ENCODE measurements at regions not wholly inside any gene's neighbourhood (a gene's known extent, or its start where the extent isn't known, plus 50 kb on each side); places are given as distances from the start of the nearest gene placed in this dataset.

DNA sequence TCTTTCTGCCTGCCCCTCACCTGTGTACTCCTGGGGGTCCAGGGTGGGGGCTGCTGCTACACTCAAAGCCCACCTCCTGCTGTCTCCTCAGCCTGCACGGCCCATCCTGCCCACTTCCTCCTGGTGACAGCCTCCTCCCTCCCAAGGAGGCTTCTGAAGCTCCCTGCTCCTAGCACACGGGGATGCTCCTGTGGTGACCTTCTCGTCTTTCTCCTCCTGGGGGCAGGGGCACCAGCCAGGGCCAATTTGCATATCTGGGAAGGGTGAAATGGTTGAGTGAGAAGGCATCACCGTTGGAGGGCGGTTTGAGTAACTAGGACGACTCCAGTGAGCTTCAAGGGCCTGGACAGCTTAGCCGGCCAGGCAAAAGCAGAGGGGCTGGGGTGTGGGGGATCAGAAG is 51.9 kb upstream of the COL5A1 start:
- Histone ChIP-seq H2BK120ac (replicated peaks; ENCODE audit: low read depth, low read length) (no peak overlapping the region), H3K4me1 (replicated peaks in 1 of 4; ENCODE audit: control insufficient read depth in 3 of 4, insufficient read depth in 4 of 4, low read length in 3 of 4) (peaks cover 0 to 4% (median 0%) of the 10 kb centered on the region in 4 experiments; a peak in 1 of 7 replicates), H2BK20ac (ENCODE audit: low read length) (no peak overlapping the region), H3K23me2 (ENCODE audit: low read depth, low read length) (no peaks in the 10 kb centered on the region), H4K91ac (replicated peaks; ENCODE audit: insufficient read length, low read length) (no peak overlapping the region), H3K4me2 (ENCODE audit: insufficient read depth in 1 of 2, low read depth in 2 of 2, low read length in 2 of 2) (no peak overlapping the region), H3K18ac (ENCODE audit: extremely low read depth, low read length) (no peak overlapping the region), H3K27me3 (replicated peaks in 1 of 4; ENCODE audit: control insufficient read depth in 3 of 4, extremely low read depth in 1 of 4, insufficient read depth in 3 of 4, low read length in 3 of 4) (no peaks in the 10 kb centered on the region), H2AK5ac (ENCODE audit: low read depth, low read length) (no peak overlapping the region), H3K79me2 (ENCODE audit: control insufficient read depth in 1 of 2, insufficient read depth in 2 of 2, low read length in 2 of 2) (no peaks in the 10 kb centered on the region), H3K27ac (ENCODE audit: low read depth, low read length) (no peak overlapping the region), H3K56ac (replicated peaks; ENCODE audit: insufficient read length, low read depth, low read length) (no peak overlapping the region), H3K4ac (replicated peaks; ENCODE audit: insufficient read length, low read depth, low read length) (no peak overlapping the region), H2BK15ac (ENCODE audit: low read length) (no peak overlapping the region), H4K5ac (ENCODE audit: insufficient read length, low read depth, low read length) (no peak overlapping the region), H2BK5ac (ENCODE audit: low read depth, low read length) (no peak overlapping the region), H2BK12ac (ENCODE audit: low read depth, low read length) (no peak overlapping the region), H3K9me3 (ENCODE audit: insufficient read depth in 2 of 2, low read depth in 1 of 2, low read length in 1 of 2) (no peaks in the 10 kb centered on the region), H3K36me3 (ENCODE audit: control insufficient read depth in 2 of 4, insufficient read depth in 4 of 4, low read length in 3 of 4) (no peaks in the 10 kb centered on the region), H3K23ac (ENCODE audit: insufficient read length) (no peak overlapping the region), H3K4me3 (ENCODE audit: extremely low read depth in 1 of 4, insufficient read depth in 2 of 4, low read depth in 3 of 4, low read length in 4 of 4) (no peak overlapping the region), H2AFZ (ENCODE audit: low read length) (no peak overlapping the region), H3K14ac (ENCODE audit: insufficient read length) (no peak overlapping the region), H4K8ac (ENCODE audit: extremely low read depth, insufficient read depth, low read length) (no peak overlapping the region; the same call in 1 of the 2 replicates), H3K79me1 (ENCODE audit: low read depth, low read length) (no peaks in the 10 kb centered on the region), H4K20me1 (replicated peaks in 1 of 2; ENCODE audit: control insufficient read depth in 1 of 2, insufficient read depth in 2 of 2, low read length in 2 of 2) (no peaks in the 10 kb centered on the region), H3K9ac (replicated peaks in 1 of 4; ENCODE audit: extremely low read depth in 1 of 4, low read depth in 3 of 4, low read length in 3 of 4) (no peak overlapping the region)
- TF ChIP-seq CREB1 (IDR thresholded peaks at IDR 0.05): no peak
- no peak for TF ChIP-seq EZH2 (IDR thresholded peaks at IDR 0.05; ENCODE audit: low read depth, low read length, severe bottlenecking)
- no peak for TF ChIP-seq RBBP5 (IDR thresholded peaks at IDR 0.05; ENCODE audit: borderline replicate concordance, low read depth, low read length)
- TF ChIP-seq FOSL1 (IDR thresholded peaks at IDR 0.05; ENCODE audit: insufficient read depth, low read depth, low read length): no peak
- no peak for TF ChIP-seq NANOG (IDR thresholded peaks at IDR 0.05; ENCODE audit: insufficient read depth, low read depth, low read length, poor library complexity, severe bottlenecking)
- TF ChIP-seq, protein P1, sequence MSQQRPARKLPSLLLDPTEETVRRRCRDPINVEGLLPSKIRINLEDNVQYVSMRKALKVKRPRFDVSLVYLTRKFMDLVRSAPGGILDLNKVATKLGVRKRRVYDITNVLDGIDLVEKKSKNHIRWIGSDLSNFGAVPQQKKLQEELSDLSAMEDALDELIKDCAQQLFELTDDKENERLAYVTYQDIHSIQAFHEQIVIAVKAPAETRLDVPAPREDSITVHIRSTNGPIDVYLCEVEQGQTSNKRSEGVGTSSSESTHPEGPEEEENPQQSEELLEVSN (IDR thresholded peaks at IDR 0.05): no peak
- TF ChIP-seq YY1 (IDR thresholded peaks at IDR 0.05; ENCODE audit: low read depth, low read length): no peak
- no peak for TF ChIP-seq TAF7 (optimal IDR thresholded peaks at IDR 0.05; ENCODE audit: borderline replicate concordance, low read depth, low read length)
- TF ChIP-seq TCF12 (IDR thresholded peaks at IDR 0.05; ENCODE audit: low read depth, low read length): no peak
- FAIRE-seq: no peak
- CTCF ChIA-PET (ENCODE audit: partially characterized antibody): interaction anchor here (0.7 to 1.0 kb wide), 3 partner anchors 9 to 95 kb away, joined by 3 to 4 read pairs (median 4); no protein-coding TSS in a partner anchor
- 73% methylated on average over 7 of the region's 7 CpGs; no CpG with 5 or more reads in 1 of the 2 experiments for WGBS, 2 experiments (ENCODE audit: extremely low coverage in 1 of 2, insufficient coverage in 1 of 2, insufficient read length in 1 of 2, insufficient replicate concordance in 2 of 2, low coverage in 1 of 2, low lambda C conversion rate in 2 of 2, missing lambda C conversion rate in 1 of 2)
- POLR2A ChIA-PET (ENCODE audit: partially characterized antibody): no interaction called here
- DNase-seq (ENCODE audit: low read depth in 1 of 2, low spot score in 2 of 2): no peak
